ENCODE measurements at regions not wholly inside any gene's neighbourhood (a gene's known extent, or its start where the extent isn't known, plus 50 kb on each side); places are given as distances from the start of the nearest gene placed in this dataset.

GRCh38 chr2:220569112-220569897 lies 941.9 kb downstream of the SLC4A3 start:
- no peak overlapping the region for H3K4me3 ChIP-seq (ENCODE audit: low read depth, low read length)
- DNase-seq (ENCODE audit: low read depth), result no peak
- no peak for TF ChIP-seq CTCF (IDR thresholded peaks at IDR 0.05; ENCODE audit: low read depth, low read length, missing control alignments)

- no peak for DNase-seq (ENCODE audit: low read depth)
- no peak for TF ChIP-seq CTCF (IDR thresholded peaks at IDR 0.05; ENCODE audit: low read depth, low read length, missing control alignments)
- H3K4me3 ChIP-seq (ENCODE audit: low read depth, low read length), result no peak overlapping the region
Observed at GRCh38 chr2:220572385-220572784, 945.0 kb downstream of the SLC4A3 start.

GRCh38 chr2:220574038-220574437 lies 946.6 kb downstream of the SLC4A3 start:
- TF ChIP-seq CTCF (IDR thresholded peaks at IDR 0.05; ENCODE audit: low read depth, low read length, missing control alignments), result no peak

GRCh38 chr2:220575963-220576362 lies 948.5 kb downstream of the SLC4A3 start:
- TF ChIP-seq CTCF (IDR thresholded peaks at IDR 0.05; ENCODE audit: low read depth, low read length, missing control alignments), result no peak
- DNase-seq (ENCODE audit: low read depth), result no peak
- no peak overlapping the region for H3K4me3 ChIP-seq (ENCODE audit: low read depth, low read length)

More at GRCh38 chr2:220574038-220574437, 946.6 kb downstream of the SLC4A3 start:
- no peak for DNase-seq (ENCODE audit: low read depth)
- no peak overlapping the region for H3K4me3 ChIP-seq (ENCODE audit: low read depth, low read length)

GRCh38 chr2:220579452-220579851 lies 952.0 kb downstream of the SLC4A3 start:
- TF ChIP-seq CTCF (IDR thresholded peaks at IDR 0.05; ENCODE audit: low read depth, low read length, missing control alignments), result no peak
- H3K4me3 ChIP-seq (ENCODE audit: low read depth, low read length), result no peak overlapping the region
- DNase-seq (ENCODE audit: low read depth), result no peak

- H3K4me3 ChIP-seq (ENCODE audit: low read depth, low read length), result no peak overlapping the region
- DNase-seq (ENCODE audit: low read depth), result no peak
- no peak for TF ChIP-seq CTCF (IDR thresholded peaks at IDR 0.05; ENCODE audit: low read depth, low read length, missing control alignments)
Observed at GRCh38 chr2:220580113-220580512, 952.7 kb downstream of the SLC4A3 start.

- no peak overlapping the region for H3K4me3 ChIP-seq (ENCODE audit: low read depth, low read length)
- TF ChIP-seq CTCF (IDR thresholded peaks at IDR 0.05; ENCODE audit: low read depth, low read length, missing control alignments), result no peak
- no peak for DNase-seq (ENCODE audit: low read depth)
Observed at GRCh38 chr2:220583725-220584124, 956.3 kb downstream of the SLC4A3 start.
